Calu3 (cell line): ENCODE measurements at regions not wholly inside any gene's neighbourhood (a gene's known extent, or its start where the extent isn't known, plus 50 kb on each side); places are given as distances from the start of the nearest gene placed in this dataset.

Experiments used
- BruUV-seq: library from RNA; stranded (reverse); fragments of 400-500 nt; replicated peaks from 2 replicates; lab custom pipeline; 2021; lab: Mats Ljungman, UMichigan
- CTCF ChIA-PET: fragments of 300-600 bp; sonication (Branson Sonifier 250); formaldehyde crosslinking; loops from one replicate; lab custom pipeline; 2022; ENCODE audit warnings: antibody characterized with exemption; lab: Charles Lee
- DNase-seq: peaks from one replicate; pipeline ENCODE4 v3.0.0; 2022
- H3K27ac Mint-ChIP-seq: one replicate; pipeline ENCODE4 v1.8.0; 2022; ENCODE audit warnings: mixed read lengths; ENCODE audit not compliant: unreplicated experiment
- H3K27me3 Mint-ChIP-seq: one replicate; pipeline ENCODE4 v1.8.0; 2022; ENCODE audit warnings: mixed read lengths; ENCODE audit not compliant: unreplicated experiment
- H3K36me3 Mint-ChIP-seq: one replicate; pipeline ENCODE4 v1.8.0; 2022; ENCODE audit warnings: mild to moderate bottlenecking, moderate library complexity, mixed read lengths; ENCODE audit not compliant: insufficient read depth, unreplicated experiment
- H3K4me1 Mint-ChIP-seq: one replicate; pipeline ENCODE4 v1.8.0; 2022; ENCODE audit warnings: mild to moderate bottlenecking, low read depth, mixed read lengths; ENCODE audit not compliant: unreplicated experiment
- H3K4me3 Mint-ChIP-seq: one replicate; pipeline ENCODE4 v1.8.0; 2022; ENCODE audit warnings: mild to moderate bottlenecking, low read depth, moderate library complexity, mixed read lengths; ENCODE audit not compliant: unreplicated experiment
- H3K9me3 Mint-ChIP-seq: one replicate; pipeline ENCODE4 v1.8.0; 2022; ENCODE audit warnings: low read depth, mixed read lengths; ENCODE audit not compliant: unreplicated experiment
- CTCF ChIP-seq: fragments of 200-600 bp; IDR thresholded peaks from one replicate; pipeline ENCODE4 v1.8.0; 2022; ENCODE audit warnings: antibody characterized with exemption; ENCODE audit not compliant: unreplicated experiment
- intact Hi-C: fragments of 100-400 bp; cut with micrococcal nuclease; formaldehyde crosslinking; loops from one replicate; pipeline ENCODE4 v1.10.0; 2022; ENCODE audit not compliant: unreplicated experiment

GRCh38 chr17:68783861-68784260 lies 171.3 kb downstream of the ABCA8 start:
- Mint-ChIP-seq H3K4me1 (no peaks in the 10 kb centered on the region), H3K4me3 (no peak overlapping the region), H3K27me3 (no peaks in the 10 kb centered on the region), H3K27ac (no peak overlapping the region), H3K36me3 (no peaks in the 10 kb centered on the region), H3K9me3 (no peaks in the 10 kb centered on the region)
- DNase-seq = no peak
- CTCF ChIA-PET = no interaction called here
- no TSS peak for BruUV-seq
- TF ChIP-seq CTCF = no peak
- intact Hi-C loops = no loop called here

GRCh38 chr17:68782789-68783188 lies 172.4 kb downstream of the ABCA8 start:
- CTCF ChIA-PET = no interaction called here
- TF ChIP-seq CTCF = no peak
- H3K27ac Mint-ChIP-seq = no peak overlapping the region
- H3K4me3 Mint-ChIP-seq = no peak overlapping the region
- peaks cover 9% of the 10 kb centered on the region for H3K4me1 Mint-ChIP-seq
- H3K27me3 Mint-ChIP-seq = no peaks in the 10 kb centered on the region
- no peaks in the 10 kb centered on the region for H3K36me3 Mint-ChIP-seq
- intact Hi-C loops = no loop called here
- H3K9me3 Mint-ChIP-seq = no peaks in the 10 kb centered on the region
- no TSS peak for BruUV-seq
- DNase-seq = no peak

GRCh38 chr17:68780596-68780995 lies 174.6 kb downstream of the ABCA8 start:
- Mint-ChIP-seq H3K4me3 (no peak overlapping the region), H3K27me3 (no peaks in the 10 kb centered on the region), H3K36me3 (no peaks in the 10 kb centered on the region), H3K4me1 (peaks cover 12% of the 10 kb centered on the region), H3K27ac (no peak overlapping the region), H3K9me3 (no peaks in the 10 kb centered on the region)
- BruUV-seq = no TSS peak
- TF ChIP-seq CTCF = no peak
- CTCF ChIA-PET = interaction anchor here (0.5 kb wide), 1 partner anchor 1874 kb away, joined by 3 read pairs; no protein-coding TSS in a partner anchor
- DNase-seq = no peak
- intact Hi-C loops = no loop called here

GRCh38 chr17:68778726-68779125 lies 176.5 kb downstream of the ABCA8 start:
- no peak for DNase-seq
- intact Hi-C loops = loop anchor here (5.0 to 10.0 kb wide), 2 partner anchors 129 to 746 kb away; no protein-coding TSS in a partner anchor
- no TSS peak for BruUV-seq
- no peak overlapping the region for H3K4me3 Mint-ChIP-seq
- H3K36me3 Mint-ChIP-seq = no peaks in the 10 kb centered on the region
- no peaks in the 10 kb centered on the region for H3K9me3 Mint-ChIP-seq
- H3K4me1 Mint-ChIP-seq = peaks cover 23% of the 10 kb centered on the region
- no peak overlapping the region for H3K27ac Mint-ChIP-seq
- TF ChIP-seq CTCF = no peak
- no peaks in the 10 kb centered on the region for H3K27me3 Mint-ChIP-seq
- CTCF ChIA-PET = no interaction called here
